GM12878 (cell line): ENCODE measurements at regions not wholly inside any gene's neighbourhood (a gene's known extent, or its start where the extent isn't known, plus 50 kb on each side); places are given as distances from the start of the nearest gene placed in this dataset.

Experiments used
- EED ChIP-seq: sonication (generic); IDR thresholded peaks from 2 replicates; pipeline ENCODE4 v1.6.1; 2016; ENCODE audit warnings: antibody characterized with exemption, low read depth
- EP300 ChIP-seq, 2 experiments: fragments of 150-350 bp in 1 of 2; IDR thresholded peaks; 2 replicates each; pipeline ENCODE4 v1.6.1; 2011 to 2012; ENCODE audit warnings: low read depth in 2 of 2, low read length in 2 of 2, borderline replicate concordance in 1 of 2, improper control_type of control experiment in 1 of 2, inconsistent platforms in 1 of 2; ENCODE audit not compliant: control insufficient read depth in 1 of 2
- MYC ChIP-seq: IDR thresholded peaks from 2 replicates; pipeline ENCODE4 v1.6.1; 2011; ENCODE audit warnings: mild to moderate bottlenecking, low read length, moderate library complexity, inconsistent platforms; ENCODE audit not compliant: insufficient read depth, insufficient replicate concordance, insufficient read length, severe bottlenecking
- NFYA ChIP-seq: IDR thresholded peaks from 2 replicates; pipeline ENCODE4 v1.6.1; 2011; ENCODE audit warnings: low read depth, mild to moderate bottlenecking, low read length, improper control_type of control experiment, borderline replicate concordance
- TF ChIP-seq, protein P1 (sequence below): IDR thresholded peaks from 2 replicates; pipeline ENCODE4 v1.6.1; 2012; ENCODE audit warnings: low read depth, low read length, improper control_type of control experiment
- TF ChIP-seq, protein P2 (sequence below): IDR thresholded peaks from 2 replicates; pipeline ENCODE4 v1.6.1; 2011; ENCODE audit warnings: borderline replicate concordance, low read depth, mild to moderate bottlenecking, moderate library complexity, mixed read lengths, low read length; ENCODE audit not compliant: insufficient read depth; ENCODE audit errors: extremely low read length
- TF ChIP-seq, protein P3 (sequence below), 3 experiments: IDR thresholded peaks in 2 of 3; conservative IDR thresholded peaks in 1 of 3; 2 replicates each; pipeline ENCODE4 v1.5.1; 2011; ENCODE audit warnings: low read depth in 3 of 3, low read length in 3 of 3, mild to moderate bottlenecking in 3 of 3, control low read depth in 2 of 3, moderate library complexity in 2 of 3, inconsistent platforms in 1 of 3, mixed read lengths in 1 of 3; ENCODE audit not compliant: control insufficient read depth in 2 of 3, insufficient read depth in 1 of 3; ENCODE audit errors: extremely low read depth in 1 of 3

DNA sequence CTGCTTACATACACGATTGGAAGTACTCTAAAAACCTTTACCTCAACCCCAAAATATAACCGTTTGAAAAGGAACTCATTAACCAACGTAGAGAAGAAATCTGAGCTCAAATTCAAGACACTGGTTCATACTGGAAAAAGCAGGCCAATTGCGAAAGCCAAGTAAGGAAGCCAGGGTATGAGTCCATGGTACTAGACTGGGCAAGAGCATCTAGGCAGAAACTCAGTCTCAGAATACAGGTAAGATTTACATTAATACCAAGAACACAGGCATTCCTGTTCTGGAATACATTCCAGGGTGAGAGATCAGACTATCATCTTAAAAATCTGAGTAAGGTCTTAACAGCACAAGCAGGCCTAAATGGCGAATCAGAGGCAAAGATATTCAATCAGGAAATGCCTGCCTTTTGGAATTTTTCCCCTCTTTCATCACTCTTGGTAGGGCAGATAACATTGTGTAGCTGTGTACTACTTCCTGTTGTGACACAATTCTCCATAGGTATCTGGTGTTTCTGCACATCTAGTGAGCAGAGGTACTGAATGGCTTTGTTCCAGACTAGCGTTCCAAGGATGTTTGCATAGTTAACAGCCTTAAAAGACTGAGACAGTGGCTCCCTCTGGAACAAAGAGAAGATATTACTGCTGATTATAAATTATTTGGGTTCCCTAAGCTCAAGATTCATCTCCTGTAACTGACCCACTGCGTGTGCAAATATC, 311.3 kb downstream of the PCDH19 start:
- TF ChIP-seq EED (no peak), EP300 (IDR thresholded peaks at IDR 0.05; ENCODE audit: borderline replicate concordance in 1 of 2, control insufficient read depth in 1 of 2, low read depth in 2 of 2, low read length in 2 of 2) (no peak), NFYA (no peak), MYC (no peak)
- TF ChIP-seq, protein P1, sequence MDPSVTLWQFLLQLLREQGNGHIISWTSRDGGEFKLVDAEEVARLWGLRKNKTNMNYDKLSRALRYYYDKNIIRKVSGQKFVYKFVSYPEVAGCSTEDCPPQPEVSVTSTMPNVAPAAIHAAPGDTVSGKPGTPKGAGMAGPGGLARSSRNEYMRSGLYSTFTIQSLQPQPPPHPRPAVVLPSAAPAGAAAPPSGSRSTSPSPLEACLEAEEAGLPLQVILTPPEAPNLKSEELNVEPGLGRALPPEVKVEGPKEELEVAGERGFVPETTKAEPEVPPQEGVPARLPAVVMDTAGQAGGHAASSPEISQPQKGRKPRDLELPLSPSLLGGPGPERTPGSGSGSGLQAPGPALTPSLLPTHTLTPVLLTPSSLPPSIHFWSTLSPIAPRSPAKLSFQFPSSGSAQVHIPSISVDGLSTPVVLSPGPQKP, result no peak
- TF ChIP-seq, protein P2, sequence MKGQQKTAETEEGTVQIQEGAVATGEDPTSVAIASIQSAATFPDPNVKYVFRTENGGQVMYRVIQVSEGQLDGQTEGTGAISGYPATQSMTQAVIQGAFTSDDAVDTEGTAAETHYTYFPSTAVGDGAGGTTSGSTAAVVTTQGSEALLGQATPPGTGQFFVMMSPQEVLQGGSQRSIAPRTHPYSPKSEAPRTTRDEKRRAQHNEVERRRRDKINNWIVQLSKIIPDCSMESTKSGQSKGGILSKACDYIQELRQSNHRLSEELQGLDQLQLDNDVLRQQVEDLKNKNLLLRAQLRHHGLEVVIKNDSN, result no peak
- TF ChIP-seq, protein P3, sequence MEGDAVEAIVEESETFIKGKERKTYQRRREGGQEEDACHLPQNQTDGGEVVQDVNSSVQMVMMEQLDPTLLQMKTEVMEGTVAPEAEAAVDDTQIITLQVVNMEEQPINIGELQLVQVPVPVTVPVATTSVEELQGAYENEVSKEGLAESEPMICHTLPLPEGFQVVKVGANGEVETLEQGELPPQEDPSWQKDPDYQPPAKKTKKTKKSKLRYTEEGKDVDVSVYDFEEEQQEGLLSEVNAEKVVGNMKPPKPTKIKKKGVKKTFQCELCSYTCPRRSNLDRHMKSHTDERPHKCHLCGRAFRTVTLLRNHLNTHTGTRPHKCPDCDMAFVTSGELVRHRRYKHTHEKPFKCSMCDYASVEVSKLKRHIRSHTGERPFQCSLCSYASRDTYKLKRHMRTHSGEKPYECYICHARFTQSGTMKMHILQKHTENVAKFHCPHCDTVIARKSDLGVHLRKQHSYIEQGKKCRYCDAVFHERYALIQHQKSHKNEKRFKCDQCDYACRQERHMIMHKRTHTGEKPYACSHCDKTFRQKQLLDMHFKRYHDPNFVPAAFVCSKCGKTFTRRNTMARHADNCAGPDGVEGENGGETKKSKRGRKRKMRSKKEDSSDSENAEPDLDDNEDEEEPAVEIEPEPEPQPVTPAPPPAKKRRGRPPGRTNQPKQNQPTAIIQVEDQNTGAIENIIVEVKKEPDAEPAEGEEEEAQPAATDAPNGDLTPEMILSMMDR (IDR thresholded peaks at IDR 0.05 in 2 of 3, conservative IDR thresholded peaks at IDR 0.05 in 1 of 3; ENCODE audit: control insufficient read depth in 2 of 3, extremely low read depth in 1 of 3, insufficient read depth in 1 of 3, low read depth in 3 of 3, low read length in 3 of 3), result no peak
